ENCODE measurements at regions not wholly inside any gene's neighbourhood (a gene's known extent, or its start where the extent isn't known, plus 50 kb on each side); places are given as distances from the start of the nearest gene placed in this dataset.

GRCh38 chr5:110812639-110813038 is 73.8 kb downstream of the SLC25A46 start:
- Histone ChIP-seq H3K4me3 (replicated peaks; ENCODE audit: low read depth, low read length) (no peak overlapping the region), H3K27me3 (replicated peaks; ENCODE audit: control insufficient read depth, insufficient read depth, low read length) (no peaks in the 10 kb centered on the region), H3K36me3 (ENCODE audit: control insufficient read depth, insufficient read depth, low read length) (no peaks in the 10 kb centered on the region)
- TF ChIP-seq CTCF (IDR thresholded peaks at IDR 0.05; ENCODE audit: insufficient read depth, low read length, poor library complexity, severe bottlenecking), result no peak
- DNase-seq (ENCODE audit: extremely low read depth, insufficient read length), result no peak

- H3K4me3 ChIP-seq (replicated peaks; ENCODE audit: low read depth, low read length), result no peak overlapping the region
- no peak for TF ChIP-seq CTCF (IDR thresholded peaks at IDR 0.05; ENCODE audit: insufficient read depth, low read length, poor library complexity, severe bottlenecking)
These were observed 77.3 kb downstream of the SLC25A46 start for GRCh38 chr5:110815916-110816605.

GRCh38 chr5:110817459-110817858 is 78.7 kb downstream of the SLC25A46 start:
- no peak overlapping the region for H3K4me3 ChIP-seq (replicated peaks; ENCODE audit: low read depth, low read length)
- H3K27me3 ChIP-seq (replicated peaks; ENCODE audit: control insufficient read depth, insufficient read depth, low read length), result no peaks in the 10 kb centered on the region
- no peaks in the 10 kb centered on the region for H3K36me3 ChIP-seq (ENCODE audit: control insufficient read depth, insufficient read depth, low read length)
- no peak for TF ChIP-seq CTCF (IDR thresholded peaks at IDR 0.05; ENCODE audit: insufficient read depth, low read length, poor library complexity, severe bottlenecking)
- DNase-seq (ENCODE audit: extremely low read depth, insufficient read length), result no peak

More at GRCh38 chr5:110815916-110816605, 77.3 kb downstream of the SLC25A46 start:
- Histone ChIP-seq H3K27me3 (replicated peaks; ENCODE audit: control insufficient read depth, insufficient read depth, low read length) (no peaks in the 10 kb centered on the region), H3K36me3 (ENCODE audit: control insufficient read depth, insufficient read depth, low read length) (no peaks in the 10 kb centered on the region)
- DNase-seq (ENCODE audit: extremely low read depth, insufficient read length), result no peak

GRCh38 chr5:110823571-110823970 is 84.8 kb downstream of the SLC25A46 start:
- Histone ChIP-seq H3K36me3 (ENCODE audit: control insufficient read depth, insufficient read depth, low read length) (no peaks in the 10 kb centered on the region), H3K27me3 (replicated peaks; ENCODE audit: control insufficient read depth, insufficient read depth, low read length) (no peaks in the 10 kb centered on the region), H3K4me3 (replicated peaks; ENCODE audit: low read depth, low read length) (no peak overlapping the region)
- DNase-seq (ENCODE audit: extremely low read depth, insufficient read length), result no peak
- TF ChIP-seq CTCF (IDR thresholded peaks at IDR 0.05; ENCODE audit: insufficient read depth, low read length, poor library complexity, severe bottlenecking), result no peak

- Histone ChIP-seq H3K4me3 (replicated peaks; ENCODE audit: low read depth, low read length) (no peak overlapping the region), H3K27me3 (replicated peaks; ENCODE audit: control insufficient read depth, insufficient read depth, low read length) (no peaks in the 10 kb centered on the region), H3K36me3 (ENCODE audit: control insufficient read depth, insufficient read depth, low read length) (no peaks in the 10 kb centered on the region)
- TF ChIP-seq CTCF (IDR thresholded peaks at IDR 0.05; ENCODE audit: insufficient read depth, low read length, poor library complexity, severe bottlenecking), result no peak
- no peak for DNase-seq (ENCODE audit: extremely low read depth, insufficient read length)
These were observed 86.2 kb downstream of the SLC25A46 start for GRCh38 chr5:110824936-110825441.

Measured in GM06990 (cell line).